Heart left ventricle (tissue), 16 donors: ENCODE measurements at regions not wholly inside any gene's neighbourhood (a gene's known extent, or its start where the extent isn't known, plus 50 kb on each side); places are given as distances from the start of the nearest gene placed in this dataset.

Source experiments
- ATAC-seq, 4 donors: fragments of 200-7000 bp; cut with Tn5 transposase; one replicate each; pipeline ENCODE4 v1.9.1; 2020 to 2022; ENCODE audit warnings: moderate library complexity in 4 of 4, mild to moderate bottlenecking in 3 of 4, moderate number of reproducible peaks in 1 of 4
- DNase-seq, 5 donors: peaks; one replicate each; pipeline ENCODE4 v3.0.0-alpha.2; 2020
- H3K27ac ChIP-seq, 12 donors: fragments of 200-600 bp; sonication (generic) in 4 of 12; one replicate each; pipeline versions ENCODE4 v1.5.0 to v1.8.0; 2016 to 2022; ENCODE audit warnings: mild to moderate bottlenecking in 2 of 12
- H3K27me3 ChIP-seq, 9 donors: fragments of 200-600 bp; sonication (generic) in 2 of 9; one replicate each; pipeline versions ENCODE4 v1.5.1 to v1.8.0; 2016 to 2022; ENCODE audit warnings: mild to moderate bottlenecking in 3 of 9
- H3K36me3 ChIP-seq, 9 donors: fragments of 200-600 bp; sonication (generic) in 2 of 9; one replicate each; pipeline versions ENCODE4 v1.5.0 to v1.8.0; 2018 to 2022; ENCODE audit warnings: mild to moderate bottlenecking in 2 of 9
- H3K4me1 ChIP-seq, 12 donors: fragments of 200-600 bp; sonication (generic) in 4 of 12; one replicate each; pipeline versions ENCODE4 v1.5.0 to v1.8.0; 2016 to 2022; ENCODE audit warnings: mild to moderate bottlenecking in 3 of 12
- H3K4me3 ChIP-seq, 12 donors: fragments of 200-600 bp; sonication (generic) in 4 of 12; one replicate each; pipeline versions ENCODE4 v1.5.0 to v1.8.0; 2017 to 2022; ENCODE audit warnings: mild to moderate bottlenecking in 9 of 12, moderate library complexity in 4 of 12
- H3K9me3 ChIP-seq, 12 donors: fragments of 200-600 bp; sonication (generic) in 4 of 12; one replicate each; pipeline versions ENCODE4 v1.5.0 to v1.8.0; 2016 to 2022; ENCODE audit warnings: mild to moderate bottlenecking in 1 of 12
- POLR2A ChIP-seq, 2 donors: fragments of 450-650 bp; IDR thresholded peaks; one replicate each; pipeline ENCODE4 v1.6.1; 2017; ENCODE audit warnings: antibody characterized with exemption in 2 of 2, mild to moderate bottlenecking in 2 of 2, moderate library complexity in 2 of 2
- WGBS, 4 donors: extraction: QIAGEN DNeasy Blood & Tissue Kit in 2 of 4; methylation state at CpG; one replicate each; pipeline versions ENCODE4 v1.1.5 to v1.1.7; 2013 to 2018; 5-methylcytosine and 5-hydroxymethylcytosine counted together
- intact Hi-C, 10 donors: fragments of 100-400 bp; cut with DNase I; formaldehyde crosslinking; loops; one replicate each; pipeline versions ENCODE4 v1.11.1 to v1.14.2; 2022
- TF ChIP-seq, protein P1 (sequence below), 12 donors: fragments of 200-600 bp; sonication (generic) in 4 of 12; IDR thresholded peaks; one replicate each; pipeline versions ENCODE4 v1.5.0 to v1.8.0; 2018 to 2022; ENCODE audit warnings: antibody characterized with exemption in 12 of 12, mild to moderate bottlenecking in 5 of 12
- donor health status: ischemic (EF 13 %, LVEDD 7.1; RV severe dilation, severe dysfunction).
- donor health status: healthy with polysubstance abuse.
- donor health status: DM: no; HTN: yes; CAD: no.
- donor health status: DM: no; HTN: no; CAD: no.
- donor health status: ischemic (EF 25% LVEDD 6.9; RV normal size, moderate dysfunction).
- donor health status: ischemic (EF 25% LVEDD 5.7; RV mildly dilated, moderate dysfunction).
- donor health status: healthy.
- donor health status: DM: yes; HTN: yes; CAD: no.
- donor health status: ischemic (EF 35%, LVEDD 5.7; RV mildly dilated, moderate dysfunction).
- donor health status: nonischemic (EF 11% LVEDD 7.7; RV severe dilation, severe dysfunction).
- donor health status: DM: yes; HTN: yes; CAD: no.
- donor health status: PGD.
- donor health status: ischemic (EF 29% LVEDD 5.4; RV normal size, mild dysfunction).
- donor health status: nonischemic (EF 23%, LVEDD 6.1; RV moderate dilation, normal function).

DNA sequence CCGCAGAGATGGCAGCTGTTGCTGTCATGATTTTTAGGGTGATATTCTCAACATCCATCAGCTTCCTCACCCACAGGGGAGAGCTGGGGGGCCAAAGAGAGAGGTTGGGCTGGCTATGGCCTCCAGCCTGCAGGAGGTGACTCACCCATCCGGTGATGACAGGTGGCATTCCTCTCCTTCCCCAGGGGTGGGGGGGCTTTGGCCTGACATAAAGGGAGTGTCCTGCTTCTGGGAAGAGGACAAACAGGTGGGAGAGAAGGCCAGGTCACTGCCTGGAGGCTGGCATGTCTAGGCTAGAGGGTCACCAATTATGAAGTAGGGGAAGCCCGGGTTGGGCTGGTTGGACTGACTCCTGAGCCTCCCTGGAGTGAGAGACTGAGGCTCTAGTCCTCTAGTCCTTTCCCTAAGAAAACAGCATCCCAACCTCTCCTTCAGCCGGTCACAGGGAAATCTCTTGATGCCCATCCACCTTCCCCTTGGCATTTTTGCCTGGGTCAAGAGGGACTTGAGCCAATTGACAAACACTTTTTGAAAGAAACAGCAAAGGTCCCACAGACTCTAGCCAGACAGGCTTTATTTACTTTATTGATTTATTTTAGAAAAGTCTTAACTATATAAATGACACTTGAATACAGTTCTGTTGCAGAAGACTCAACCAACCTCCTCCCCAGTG is 79.8 kb upstream of the ZNF716 start:
- H3K9me3 ChIP-seq: peaks cover 0 to 28% (median 0%) of the 10 kb centered on the region in 12 donors
- H3K36me3 ChIP-seq: no peaks in the 10 kb centered on the region
- no peak overlapping the region for H3K4me3 ChIP-seq
- ATAC-seq: no peak
- peaks cover 0 to 10% (median 0%) of the 10 kb centered on the region in 9 donors for H3K27me3 ChIP-seq
- no peaks in the 10 kb centered on the region for H3K4me1 ChIP-seq
- no peak overlapping the region for H3K27ac ChIP-seq
- TF ChIP-seq, protein P1, sequence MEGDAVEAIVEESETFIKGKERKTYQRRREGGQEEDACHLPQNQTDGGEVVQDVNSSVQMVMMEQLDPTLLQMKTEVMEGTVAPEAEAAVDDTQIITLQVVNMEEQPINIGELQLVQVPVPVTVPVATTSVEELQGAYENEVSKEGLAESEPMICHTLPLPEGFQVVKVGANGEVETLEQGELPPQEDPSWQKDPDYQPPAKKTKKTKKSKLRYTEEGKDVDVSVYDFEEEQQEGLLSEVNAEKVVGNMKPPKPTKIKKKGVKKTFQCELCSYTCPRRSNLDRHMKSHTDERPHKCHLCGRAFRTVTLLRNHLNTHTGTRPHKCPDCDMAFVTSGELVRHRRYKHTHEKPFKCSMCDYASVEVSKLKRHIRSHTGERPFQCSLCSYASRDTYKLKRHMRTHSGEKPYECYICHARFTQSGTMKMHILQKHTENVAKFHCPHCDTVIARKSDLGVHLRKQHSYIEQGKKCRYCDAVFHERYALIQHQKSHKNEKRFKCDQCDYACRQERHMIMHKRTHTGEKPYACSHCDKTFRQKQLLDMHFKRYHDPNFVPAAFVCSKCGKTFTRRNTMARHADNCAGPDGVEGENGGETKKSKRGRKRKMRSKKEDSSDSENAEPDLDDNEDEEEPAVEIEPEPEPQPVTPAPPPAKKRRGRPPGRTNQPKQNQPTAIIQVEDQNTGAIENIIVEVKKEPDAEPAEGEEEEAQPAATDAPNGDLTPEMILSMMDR (IDR thresholded peaks at IDR 0.05): no peak
- no peak for TF ChIP-seq POLR2A (IDR thresholded peaks at IDR 0.05)
- intact Hi-C loops: no loop called here
- no peak for DNase-seq
- WGBS, 4 donors: 68 to 81% (median 74%) methylated on average over 4 of the region's 4 CpGs

DNA sequence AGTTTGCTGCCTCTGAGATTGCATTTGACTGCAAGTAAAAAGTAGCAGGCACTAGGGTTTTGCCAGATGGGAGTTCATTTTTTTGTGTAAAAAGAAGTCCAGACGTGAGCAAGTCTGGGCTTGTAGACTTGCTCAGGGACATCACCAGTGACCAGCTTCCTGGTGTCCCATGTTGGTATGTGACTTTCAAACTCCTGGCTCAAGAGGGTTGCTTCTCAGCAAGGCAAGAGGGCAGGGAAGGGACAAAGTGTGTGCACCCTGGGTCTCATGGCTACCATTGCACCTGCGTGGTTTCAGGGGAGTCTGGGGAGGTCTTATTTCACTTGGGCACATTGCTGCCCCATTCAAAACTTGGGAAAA is 79.3 kb upstream of the ZNF716 start:
- intact Hi-C loops: no loop called here
- TF ChIP-seq, protein P1 (IDR thresholded peaks at IDR 0.05): no peak
- TF ChIP-seq POLR2A (IDR thresholded peaks at IDR 0.05): no peak
- DNase-seq (no peak), ATAC-seq (no peak)
- H3K36me3 ChIP-seq: no peaks in the 10 kb centered on the region
- WGBS, 4 donors: 57 to 70% (median 62%) methylated on average over 2 of the region's 2 CpGs
- peaks cover 0 to 28% (median 0%) of the 10 kb centered on the region in 12 donors for H3K9me3 ChIP-seq
- no peak overlapping the region for H3K27ac ChIP-seq
- no peaks in the 10 kb centered on the region for H3K4me1 ChIP-seq
- no peak overlapping the region for H3K4me3 ChIP-seq
- H3K27me3 ChIP-seq: peaks cover 0 to 10% (median 0%) of the 10 kb centered on the region in 9 donors

DNA sequence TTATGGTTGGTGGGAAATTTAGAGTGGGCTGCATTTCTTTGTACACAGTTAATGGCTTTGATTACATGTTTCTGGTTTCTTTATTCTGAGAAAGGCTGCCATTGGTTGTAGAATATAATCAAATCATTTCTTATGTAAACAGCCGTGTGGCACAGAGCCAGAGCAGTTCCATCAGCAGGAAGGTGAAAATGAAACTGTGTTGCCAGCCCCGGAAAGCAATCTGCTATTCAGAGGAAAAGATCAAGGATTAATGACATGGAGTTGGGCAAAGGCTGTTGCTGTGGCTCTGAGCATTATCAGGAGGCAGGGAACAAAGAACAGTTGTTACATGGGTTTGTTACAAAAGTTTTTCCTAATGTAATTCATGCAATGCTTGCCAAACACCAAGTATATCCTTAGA is 74.2 kb upstream of the ZNF716 start:
- whole genome bisulfite sequencing, 4 donors: 32 to 57% (median 41%) methylated on average over 2 of the region's 2 CpGs
- Histone ChIP-seq H3K4me3 (no peak overlapping the region), H3K4me1 (no peaks in the 10 kb centered on the region), H3K27me3 (peaks cover 0 to 10% (median 0%) of the 10 kb centered on the region in 9 donors), H3K9me3 (peaks cover 0 to 17% (median 0%) of the 10 kb centered on the region in 12 donors), H3K27ac (no peak overlapping the region), H3K36me3 (no peaks in the 10 kb centered on the region)
- TF ChIP-seq, protein P1 (IDR thresholded peaks at IDR 0.05): no peak
- TF ChIP-seq POLR2A (IDR thresholded peaks at IDR 0.05): no peak
- intact Hi-C loops: no loop called here
- DNase-seq (no peak), ATAC-seq (no peak)

- Histone ChIP-seq H3K27me3 (peaks cover 0 to 3% (median 0%) of the 10 kb centered on the region in 9 donors), H3K27ac (no peak overlapping the region), H3K4me3 (no peak overlapping the region), H3K36me3 (no peaks in the 10 kb centered on the region), H3K4me1 (no peaks in the 10 kb centered on the region), H3K9me3 (peaks cover 0 to 4% (median 0%) of the 10 kb centered on the region in 12 donors)
- intact Hi-C loops: no loop called here
- TF ChIP-seq, protein P1 (IDR thresholded peaks at IDR 0.05): no peak
- TF ChIP-seq POLR2A (IDR thresholded peaks at IDR 0.05): no peak
- no peak for DNase-seq
- ATAC-seq: no peak
- 78 to 87% (median 87%) methylated on average over 3 of the region's 3 CpGs; no CpG with 5 or more reads in 1 of the 4 donors for WGBS, 4 donors
These were observed 68.4 kb upstream of the ZNF716 start for GRCh38 chr7:57381581-57381980.
